H9 (cell line): ENCODE measurements at regions not wholly inside any gene's neighbourhood (a gene's known extent, or its start where the extent isn't known, plus 50 kb on each side); places are given as distances from the start of the nearest gene placed in this dataset.

Experiments used
- DNase-seq: peaks from one replicate; pipeline ENCODE4 v3.0.0-alpha.2; 2017
- H2AFZ ChIP-seq: one replicate; pipeline ENCODE4 v1.6.1; 2013; ENCODE audit warnings: mild to moderate bottlenecking, low read length, control low read depth, moderate library complexity
- H2AK5ac ChIP-seq: 2 replicates; pipeline ENCODE4 v1.6.1; 2013; ENCODE audit warnings: low read length, control low read depth, mixed read lengths; ENCODE audit not compliant: insufficient read length
- H2BK120ac ChIP-seq: one replicate; pipeline ENCODE4 v1.6.1; 2013; ENCODE audit warnings: low read depth, mild to moderate bottlenecking, low read length, control low read depth, inconsistent platforms; ENCODE audit not compliant: poor library complexity, severe bottlenecking
- H2BK12ac ChIP-seq: 2 replicates; pipeline ENCODE4 v1.6.1; 2013; ENCODE audit warnings: low read length, control low read depth, mixed read lengths, low read depth; ENCODE audit not compliant: insufficient read length
- H2BK15ac ChIP-seq: 2 replicates; pipeline ENCODE4 v1.6.1; 2013; ENCODE audit warnings: low read depth, low read length, control low read depth
- H2BK20ac ChIP-seq: one replicate; pipeline ENCODE4 v1.6.1; 2013; ENCODE audit warnings: low read depth, mild to moderate bottlenecking, low read length, control low read depth, inconsistent platforms; ENCODE audit not compliant: poor library complexity, severe bottlenecking
- H2BK5ac ChIP-seq: 2 replicates; pipeline ENCODE4 v1.6.1; 2013; ENCODE audit warnings: low read length, control low read depth, mixed read lengths; ENCODE audit not compliant: insufficient read length
- H3K14ac ChIP-seq: 2 replicates; pipeline ENCODE4 v1.6.1; 2013; ENCODE audit warnings: low read length, control low read depth; ENCODE audit not compliant: insufficient read depth
- H3K18ac ChIP-seq: 2 replicates; pipeline ENCODE4 v1.6.1; 2013; ENCODE audit warnings: low read depth, mild to moderate bottlenecking, mixed read lengths, low read length, control low read depth; ENCODE audit not compliant: insufficient read length
- H3K23ac ChIP-seq: 2 replicates; pipeline ENCODE4 v1.6.1; 2013; ENCODE audit warnings: low read length, control low read depth, mixed read lengths, low read depth; ENCODE audit not compliant: insufficient read length
- H3K23me2 ChIP-seq: 2 replicates; pipeline ENCODE4 v1.6.1; 2013; ENCODE audit warnings: low read depth, mild to moderate bottlenecking, mixed read lengths, low read length, control low read depth; ENCODE audit not compliant: insufficient read length, poor library complexity, severe bottlenecking
- H3K27ac ChIP-seq: 2 replicates; pipeline ENCODE4 v1.5.1; 2013; ENCODE audit warnings: low read length, control low read depth, mixed read lengths, low read depth; ENCODE audit not compliant: insufficient read length
- H3K27me3 ChIP-seq: 2 replicates; pipeline ENCODE4 v1.6.1; 2013; ENCODE audit warnings: low read length, control low read depth, inconsistent platforms; ENCODE audit not compliant: insufficient read depth
- H3K4ac ChIP-seq: 2 replicates; pipeline ENCODE4 v1.6.1; 2013; ENCODE audit warnings: low read depth, mild to moderate bottlenecking, control low read depth, inconsistent platforms, low read length, moderate library complexity
- H3K4me1 ChIP-seq: 2 replicates; pipeline ENCODE4 v1.6.1; 2013; ENCODE audit warnings: low read length, control low read depth, inconsistent platforms; ENCODE audit not compliant: insufficient read depth
- H3K4me2 ChIP-seq: 2 replicates; pipeline ENCODE4 v1.6.1; 2013; ENCODE audit warnings: low read length, control low read depth, mixed read lengths; ENCODE audit not compliant: insufficient read length, insufficient read depth
- H3K56ac ChIP-seq: 2 replicates; pipeline ENCODE4 v1.6.1; 2013; ENCODE audit warnings: low read depth, mild to moderate bottlenecking, mixed read lengths, low read length, control low read depth; ENCODE audit not compliant: insufficient read length
- H3K79me1 ChIP-seq: 2 replicates; pipeline ENCODE4 v1.6.1; 2013; ENCODE audit warnings: low read depth, mild to moderate bottlenecking, moderate library complexity, low read length, control low read depth, inconsistent platforms; ENCODE audit not compliant: insufficient read depth, poor library complexity, severe bottlenecking
- H3K79me2 ChIP-seq: 2 replicates; pipeline ENCODE4 v1.6.1; 2013; ENCODE audit warnings: low read length, control low read depth, inconsistent platforms; ENCODE audit not compliant: insufficient read depth
- H3K9ac ChIP-seq: 2 replicates; pipeline ENCODE4 v1.6.1; 2013; ENCODE audit warnings: low read length, control low read depth, mixed read lengths; ENCODE audit not compliant: insufficient read length; ENCODE audit errors: extremely low read depth
- H3K9me3 ChIP-seq: one replicate; pipeline ENCODE4 v1.6.1; 2013; ENCODE audit warnings: low read depth, low read length, inconsistent platforms; ENCODE audit not compliant: control insufficient read depth
- H3T11ph ChIP-seq: one replicate; pipeline ENCODE4 v1.6.1; 2013; ENCODE audit warnings: mild to moderate bottlenecking, low read length, control low read depth, inconsistent platforms
- H4K20me1 ChIP-seq: one replicate; pipeline ENCODE4 v1.6.1; 2013; ENCODE audit not compliant: control insufficient read depth, insufficient read length, insufficient read depth
- H4K5ac ChIP-seq: 2 replicates; pipeline ENCODE4 v1.6.1; 2013; ENCODE audit warnings: low read depth, mild to moderate bottlenecking, mixed read lengths, low read length, control low read depth; ENCODE audit not compliant: insufficient read length
- H4K8ac ChIP-seq: replicated peaks from 2 replicates; pipeline ENCODE4 v1.6.1; 2013; ENCODE audit warnings: low read length, control low read depth, mixed read lengths, low read depth; ENCODE audit not compliant: insufficient read length
- H4K91ac ChIP-seq: 2 replicates; pipeline ENCODE4 v1.6.1; 2013; ENCODE audit warnings: low read depth, mild to moderate bottlenecking, moderate library complexity, mixed read lengths, low read length, control low read depth; ENCODE audit not compliant: insufficient read length
- H3K27ac Mint-ChIP-seq, 3 experiments: 2 replicates in 2 of 3; 3 replicates in 1 of 3; pipeline ENCODE4 v1.8.0; 2020 to 2021; ENCODE audit warnings: mixed read lengths in 3 of 3, mild to moderate bottlenecking in 1 of 3, moderate library complexity in 1 of 3
- H3K27me3 Mint-ChIP-seq: 2 replicates; pipeline ENCODE4 v1.8.0; 2021; ENCODE audit warnings: low read depth, mild to moderate bottlenecking, moderate library complexity, mixed read lengths
- H3K36me3 Mint-ChIP-seq, 3 experiments: 2 replicates in 2 of 3; 3 replicates in 1 of 3; pipeline ENCODE4 v1.8.0; 2020 to 2021; ENCODE audit warnings: low read depth in 3 of 3, mixed read lengths in 3 of 3; ENCODE audit not compliant: insufficient read depth in 1 of 3
- H3K4me1 Mint-ChIP-seq, 2 experiments: 2 replicates each; pipeline ENCODE4 v1.8.0; 2020; ENCODE audit warnings: mixed read lengths in 2 of 2
- H3K4me3 Mint-ChIP-seq, 2 experiments: 2 replicates in 1 of 2; 3 replicates in 1 of 2; pipeline ENCODE4 v1.8.0; 2020 to 2021; ENCODE audit warnings: mild to moderate bottlenecking in 2 of 2, mixed read lengths in 2 of 2, moderate library complexity in 1 of 2
- H3K9me3 Mint-ChIP-seq, 2 experiments: 2 replicates in 1 of 2; 3 replicates in 1 of 2; pipeline ENCODE4 v1.8.0; 2020; ENCODE audit warnings: mild to moderate bottlenecking in 2 of 2, mixed read lengths in 2 of 2, moderate library complexity in 1 of 2
- WGBS: extraction: QIAGEN DNeasy Blood & Tissue Kit; methylation state at CpG from one replicate; pipeline ENCODE4 v1.1.7; 2013; ENCODE audit warnings: missing lambda C conversion rate, low lambda C conversion rate, mixed read lengths; ENCODE audit not compliant: insufficient read length; ENCODE audit errors: extremely low coverage; 5-methylcytosine and 5-hydroxymethylcytosine counted together
- TF ChIP-seq, protein P1 (sequence below): fragments of 200-600 bp; sonication (generic); conservative IDR thresholded peaks from 3 replicates; pipeline ENCODE4 v1.8.0; 2021; ENCODE audit warnings: antibody characterized with exemption, mild to moderate bottlenecking

GRCh38 chr14:54125109-54125508, 168.5 kb upstream of the BMP4 start:
- no peaks in the 10 kb centered on the region for H3K9me3 Mint-ChIP-seq
- no peak overlapping the region for H4K8ac ChIP-seq
- no peak overlapping the region for H3K4me3 Mint-ChIP-seq

More at GRCh38 chr14:54125109-54125508, 168.5 kb upstream of the BMP4 start:
- no peak overlapping the region for H3K18ac ChIP-seq
- H3K23ac ChIP-seq = no peak overlapping the region
- H2AFZ ChIP-seq = no peak overlapping the region
- no peaks in the 10 kb centered on the region for H3K27me3 ChIP-seq
- H3K27ac ChIP-seq = no peak overlapping the region
- no peak overlapping the region for H3K56ac ChIP-seq
- H3K9me3 ChIP-seq = no peaks in the 10 kb centered on the region
- no peak overlapping the region for H2BK20ac ChIP-seq
- H4K5ac ChIP-seq = no peak overlapping the region
- H3K4ac ChIP-seq = no peak overlapping the region
- no peak overlapping the region for H2BK15ac ChIP-seq
- H3K79me2 ChIP-seq = no peaks in the 10 kb centered on the region
- no peaks in the 10 kb centered on the region for H3K4me1 ChIP-seq
- no peak overlapping the region for H3K4me2 ChIP-seq
- no CpG with 5 or more reads among the region's 3 CpGs for WGBS
- TF ChIP-seq, protein P1, sequence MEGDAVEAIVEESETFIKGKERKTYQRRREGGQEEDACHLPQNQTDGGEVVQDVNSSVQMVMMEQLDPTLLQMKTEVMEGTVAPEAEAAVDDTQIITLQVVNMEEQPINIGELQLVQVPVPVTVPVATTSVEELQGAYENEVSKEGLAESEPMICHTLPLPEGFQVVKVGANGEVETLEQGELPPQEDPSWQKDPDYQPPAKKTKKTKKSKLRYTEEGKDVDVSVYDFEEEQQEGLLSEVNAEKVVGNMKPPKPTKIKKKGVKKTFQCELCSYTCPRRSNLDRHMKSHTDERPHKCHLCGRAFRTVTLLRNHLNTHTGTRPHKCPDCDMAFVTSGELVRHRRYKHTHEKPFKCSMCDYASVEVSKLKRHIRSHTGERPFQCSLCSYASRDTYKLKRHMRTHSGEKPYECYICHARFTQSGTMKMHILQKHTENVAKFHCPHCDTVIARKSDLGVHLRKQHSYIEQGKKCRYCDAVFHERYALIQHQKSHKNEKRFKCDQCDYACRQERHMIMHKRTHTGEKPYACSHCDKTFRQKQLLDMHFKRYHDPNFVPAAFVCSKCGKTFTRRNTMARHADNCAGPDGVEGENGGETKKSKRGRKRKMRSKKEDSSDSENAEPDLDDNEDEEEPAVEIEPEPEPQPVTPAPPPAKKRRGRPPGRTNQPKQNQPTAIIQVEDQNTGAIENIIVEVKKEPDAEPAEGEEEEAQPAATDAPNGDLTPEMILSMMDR = no peak
- DNase-seq = no peak
- no peak overlapping the region for H3K14ac ChIP-seq
- H3T11ph ChIP-seq = no peak overlapping the region
- peaks cover 0 to 2% of the 10 kb centered on the region in 2 experiments; a peak in 1 of 4 replicates for H3K4me1 Mint-ChIP-seq
- H3K23me2 ChIP-seq = no peaks in the 10 kb centered on the region
- H4K20me1 ChIP-seq = no peaks in the 10 kb centered on the region
- no peak overlapping the region for H3K27ac Mint-ChIP-seq
- no peaks in the 10 kb centered on the region for H3K79me1 ChIP-seq
- H2BK5ac ChIP-seq = no peak overlapping the region
- no peak overlapping the region for H2BK120ac ChIP-seq
- no peaks in the 10 kb centered on the region for H3K36me3 Mint-ChIP-seq
- H3K27me3 Mint-ChIP-seq = no peaks in the 10 kb centered on the region
- no peak overlapping the region for H2BK12ac ChIP-seq
- H4K91ac ChIP-seq = no peak overlapping the region
- no peak overlapping the region for H3K9ac ChIP-seq
- no peak overlapping the region for H2AK5ac ChIP-seq
